SK-N-DZ (cell line): ENCODE measurements at regions not wholly inside any gene's neighbourhood (a gene's known extent, or its start where the extent isn't known, plus 50 kb on each side); places are given as distances from the start of the nearest gene placed in this dataset.

Source experiments
- DNase-seq: peaks from one replicate; pipeline ENCODE4 v3.0.0-alpha.2; 2015; ENCODE audit warnings: low spot score

DNA sequence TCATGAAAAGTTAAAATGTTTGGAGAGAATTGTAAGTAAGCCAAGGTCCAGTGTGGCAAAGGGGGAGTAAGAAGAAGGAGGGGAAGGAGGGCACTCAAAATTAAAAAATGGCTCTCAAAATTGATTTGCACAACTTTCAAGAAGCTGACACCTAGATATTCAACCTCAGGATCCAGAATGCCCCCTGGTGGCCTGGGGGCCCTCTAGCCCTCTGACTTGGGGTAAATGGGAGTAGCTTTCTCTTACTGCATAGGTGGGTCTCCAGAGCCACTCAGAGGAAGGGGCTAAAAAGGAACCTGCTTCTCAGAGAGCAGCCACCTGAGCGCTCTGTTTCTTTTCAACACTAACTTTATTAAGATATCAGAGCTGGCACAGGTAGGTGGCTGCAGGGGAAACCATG lies 968.5 kb downstream of the BCL11A start:
- peak; percentile 42 for DNase-seq

DNA sequence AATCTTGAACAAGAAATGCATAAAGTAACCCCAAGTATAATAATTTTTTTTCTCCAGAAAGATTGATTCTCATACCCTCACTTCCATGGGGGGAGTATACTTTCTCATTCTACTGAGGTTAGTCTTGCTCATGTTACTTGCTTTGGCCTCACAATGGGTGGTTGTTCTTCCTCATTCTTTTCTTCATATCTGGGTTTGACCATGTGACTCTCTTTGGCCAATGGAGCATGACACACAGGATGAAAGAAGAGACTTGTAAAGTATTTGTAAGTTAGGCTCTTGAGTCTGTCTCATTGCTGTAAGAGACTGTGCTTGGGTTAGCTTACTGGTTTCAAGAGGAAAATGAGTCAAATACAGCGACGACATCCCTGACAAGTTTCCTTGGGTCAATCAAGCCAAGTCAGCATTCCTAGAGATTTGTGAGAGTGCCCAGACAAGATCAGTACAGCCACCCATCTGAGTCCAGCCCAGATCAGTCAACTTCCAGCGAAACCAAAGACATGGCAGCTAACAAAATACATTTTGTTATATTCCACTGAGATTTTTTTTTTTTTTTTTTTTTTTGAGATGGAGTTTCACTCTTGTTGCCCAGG lies 970.2 kb downstream of the BCL11A start:
- DNase-seq, result no peak

DNA sequence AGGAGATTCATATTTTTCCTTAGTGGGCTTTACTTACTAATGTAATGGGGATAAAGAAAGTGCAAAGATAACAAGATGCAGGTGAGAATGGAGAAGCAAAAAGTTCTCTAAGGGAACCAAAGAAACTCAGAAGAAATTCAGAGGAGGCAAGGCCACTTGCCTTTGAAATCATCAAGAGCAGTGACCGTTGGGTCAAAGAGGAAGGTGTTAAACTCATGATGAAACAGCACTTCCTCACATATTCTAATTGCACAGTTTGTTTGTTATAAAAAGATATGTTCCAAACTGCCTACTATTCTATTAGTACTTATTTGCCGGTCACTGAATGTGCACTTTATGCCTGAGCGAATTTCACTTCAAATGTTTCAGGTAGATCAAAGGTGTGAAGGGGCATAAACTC lies 975.1 kb downstream of the BCL11A start:
- no peak for DNase-seq

DNA sequence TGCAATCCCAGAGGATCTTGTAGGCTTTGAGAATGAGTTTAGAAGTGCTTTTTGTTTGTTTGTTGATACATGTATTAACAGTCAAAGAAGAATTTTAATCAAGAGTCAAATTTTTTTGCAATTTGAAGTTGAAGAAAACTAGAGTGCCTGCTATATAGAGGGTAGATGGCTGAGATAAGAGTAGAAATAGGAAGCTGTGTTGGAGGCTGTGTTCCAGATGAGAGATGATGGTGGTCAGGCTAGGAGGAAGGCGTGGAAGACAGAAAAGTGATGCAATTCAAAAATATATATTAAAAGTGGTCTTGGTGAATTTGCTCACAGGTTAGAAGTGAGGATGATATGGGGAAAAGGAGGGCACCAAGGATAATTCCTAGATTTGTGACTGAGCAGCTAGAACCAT lies 978.3 kb downstream of the BCL11A start:
- no peak for DNase-seq

DNA sequence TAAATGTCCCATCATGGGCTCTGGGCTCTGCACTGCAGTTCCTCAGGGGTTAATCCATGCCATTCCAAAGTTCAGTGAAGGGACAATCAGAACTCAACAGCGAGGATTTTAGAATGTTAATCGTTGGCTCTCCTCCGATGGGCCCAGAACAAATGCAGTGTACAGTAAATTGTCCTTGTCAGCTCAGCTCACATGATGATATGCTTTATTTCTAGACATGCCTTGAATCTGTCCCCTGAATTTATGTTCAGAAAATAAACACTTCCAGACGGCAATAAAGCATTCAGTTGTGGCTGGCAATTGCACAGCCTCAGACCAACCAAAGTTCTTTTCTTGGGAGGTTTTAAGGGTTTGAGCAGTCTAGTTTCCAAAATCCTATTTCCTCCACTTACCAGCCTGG lies 981.2 kb downstream of the BCL11A start:
- no peak for DNase-seq

DNA sequence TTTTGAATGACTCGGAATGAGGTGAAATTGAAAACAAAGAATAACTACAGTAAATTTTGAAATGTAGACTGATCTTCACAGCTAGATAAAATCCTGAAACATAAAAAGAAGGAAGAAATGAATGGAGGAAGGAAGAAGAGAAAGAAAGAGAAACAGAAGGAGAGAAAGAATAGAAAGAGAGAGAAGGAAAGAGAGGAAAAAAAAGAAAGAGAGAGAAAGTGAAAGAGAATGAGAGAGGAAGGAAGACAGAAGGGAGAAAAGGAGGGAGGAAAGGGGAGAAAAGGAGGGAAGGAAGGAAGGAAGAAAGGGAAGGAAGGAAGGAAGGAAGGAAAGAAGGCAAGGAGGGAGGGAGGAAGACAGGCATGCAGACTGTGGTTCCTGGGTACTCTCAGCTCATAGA lies 982.6 kb downstream of the BCL11A start:
- no peak for DNase-seq

DNA sequence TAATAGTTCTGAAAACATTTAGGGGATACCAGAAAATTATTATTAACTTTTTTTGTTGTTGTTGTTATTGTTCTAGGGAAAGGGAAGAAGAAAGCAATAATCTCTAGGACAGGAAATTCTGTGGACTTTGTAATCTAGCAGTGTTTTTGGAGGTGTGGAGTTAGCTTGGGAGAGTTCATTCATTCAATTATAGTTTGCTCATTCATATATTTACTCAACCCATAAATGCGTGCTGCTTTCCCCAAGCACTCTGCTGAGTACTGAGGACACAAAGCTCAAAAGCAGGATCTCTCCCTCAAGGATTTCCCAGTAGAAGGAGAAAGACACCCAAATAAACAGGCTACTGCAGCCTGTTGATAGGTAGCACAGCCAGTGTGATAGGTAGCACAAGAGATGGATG lies 984.3 kb downstream of the BCL11A start:
- no peak for DNase-seq

DNA sequence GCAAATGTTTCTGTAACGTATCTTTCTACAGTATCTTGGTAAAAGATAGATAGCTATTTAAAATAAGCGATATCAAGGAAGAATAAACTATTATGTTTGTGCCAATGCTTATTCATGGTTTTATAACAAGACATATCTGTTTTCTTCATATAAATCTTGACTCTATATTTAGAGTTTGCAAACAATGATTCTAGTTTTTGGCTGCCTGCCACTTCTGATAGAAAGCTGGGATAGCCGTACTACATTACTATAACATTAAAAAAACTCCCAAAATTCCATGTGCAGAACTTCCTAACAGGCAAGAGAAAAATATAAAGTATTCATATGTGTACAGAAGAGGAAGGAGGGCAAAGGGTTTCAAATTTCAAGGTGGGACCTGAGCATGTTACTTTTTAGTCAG lies 985.0 kb downstream of the BCL11A start:
- DNase-seq, result no peak

DNA sequence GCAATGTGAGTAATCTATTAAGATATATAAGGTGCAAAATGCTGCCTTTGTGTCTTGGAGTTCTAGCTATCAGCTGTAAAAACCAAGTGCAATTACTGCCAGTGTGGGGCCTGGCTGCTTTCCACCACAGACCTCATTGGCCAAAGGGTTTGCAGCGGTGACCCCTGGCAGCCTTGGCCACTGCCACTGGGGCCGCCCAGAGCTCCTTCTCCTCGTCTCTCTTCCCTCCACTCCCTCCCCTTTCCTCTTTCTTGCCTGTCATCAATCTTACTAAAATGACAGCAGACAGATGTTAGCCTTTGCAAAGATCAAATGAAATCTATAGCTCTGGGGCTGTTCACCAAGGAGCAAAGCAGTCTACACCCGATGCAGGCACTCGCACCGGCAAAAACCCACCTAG lies 986.3 kb downstream of the BCL11A start:
- peak; percentile 67 for DNase-seq

DNA sequence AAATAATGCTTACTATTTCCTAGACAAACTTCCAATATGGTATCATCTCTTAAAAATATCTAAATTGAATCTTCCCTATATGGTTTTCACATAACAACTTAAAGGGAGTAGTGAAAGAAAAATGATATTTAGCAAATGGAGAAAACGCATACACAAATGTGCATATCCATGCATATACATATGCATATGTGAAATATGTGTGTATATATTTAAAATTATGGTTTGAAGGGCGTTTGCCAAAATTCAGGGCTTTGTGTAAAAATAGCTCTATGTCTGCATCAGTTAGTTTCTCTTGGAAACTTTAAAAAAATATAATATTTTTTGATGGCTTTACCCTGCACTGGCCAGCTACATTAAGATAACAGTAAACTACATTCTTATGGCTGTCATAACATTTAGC lies 986.7 kb downstream of the BCL11A start:
- no peak for DNase-seq

DNA sequence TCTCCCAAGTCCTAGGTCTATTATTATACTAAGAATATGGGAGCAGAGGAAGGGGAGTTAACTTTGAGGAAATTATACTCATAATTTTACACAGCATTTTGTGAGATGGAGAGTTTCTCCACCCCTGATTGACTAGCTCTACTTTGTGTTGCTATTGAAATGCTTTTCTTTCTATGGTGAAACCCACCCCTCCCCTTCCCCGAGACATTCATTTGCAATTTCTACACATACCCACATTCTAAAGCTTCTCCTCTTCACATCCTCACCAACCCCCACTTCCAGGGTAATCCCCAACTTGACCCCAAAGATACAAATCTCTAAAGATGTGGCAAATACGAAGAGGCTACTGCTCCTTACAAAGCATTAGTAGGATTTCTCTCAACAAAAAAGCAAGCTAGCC lies 992.2 kb downstream of the BCL11A start:
- DNase-seq, result no peak

DNA sequence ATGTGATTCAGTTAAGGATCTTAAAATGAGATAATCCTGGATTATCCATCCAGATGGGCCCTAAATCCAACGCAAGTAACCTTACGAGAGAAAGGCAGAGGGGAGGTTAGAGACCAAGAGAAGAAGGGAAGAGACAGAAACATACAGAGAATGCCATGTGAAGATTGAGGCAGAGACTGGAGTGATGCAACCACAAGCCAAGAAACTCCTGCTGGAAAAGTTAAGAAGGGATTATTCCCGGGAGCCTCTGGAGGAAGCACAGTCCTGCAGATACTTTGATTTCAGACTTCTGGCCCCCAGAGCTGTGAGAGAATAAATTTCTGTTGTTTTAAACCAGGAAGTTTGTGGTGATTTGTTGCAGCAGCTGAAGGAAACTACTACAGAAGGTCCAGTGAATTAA lies 992.7 kb downstream of the BCL11A start:
- no peak for DNase-seq

DNA sequence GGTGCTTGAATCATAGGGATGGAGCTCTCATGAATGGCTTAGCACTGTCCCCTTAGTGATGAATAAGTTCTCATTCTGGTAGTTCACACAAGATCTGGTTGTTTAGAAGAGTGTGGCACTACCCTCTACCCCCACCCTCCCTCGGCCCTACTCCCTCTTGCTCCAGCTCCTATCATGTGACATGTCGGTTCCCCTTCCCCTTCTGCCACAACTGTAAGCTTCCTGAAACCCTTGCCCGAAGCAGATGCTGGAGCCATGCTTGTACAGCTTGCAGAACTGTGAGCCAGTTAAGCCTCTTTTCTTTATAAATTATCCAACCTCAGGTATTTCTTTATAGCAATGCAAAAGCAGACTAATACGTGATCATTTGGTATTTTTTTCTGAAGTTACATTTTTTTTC lies 1012.6 kb downstream of the BCL11A start:
- DNase-seq, result no peak

DNA sequence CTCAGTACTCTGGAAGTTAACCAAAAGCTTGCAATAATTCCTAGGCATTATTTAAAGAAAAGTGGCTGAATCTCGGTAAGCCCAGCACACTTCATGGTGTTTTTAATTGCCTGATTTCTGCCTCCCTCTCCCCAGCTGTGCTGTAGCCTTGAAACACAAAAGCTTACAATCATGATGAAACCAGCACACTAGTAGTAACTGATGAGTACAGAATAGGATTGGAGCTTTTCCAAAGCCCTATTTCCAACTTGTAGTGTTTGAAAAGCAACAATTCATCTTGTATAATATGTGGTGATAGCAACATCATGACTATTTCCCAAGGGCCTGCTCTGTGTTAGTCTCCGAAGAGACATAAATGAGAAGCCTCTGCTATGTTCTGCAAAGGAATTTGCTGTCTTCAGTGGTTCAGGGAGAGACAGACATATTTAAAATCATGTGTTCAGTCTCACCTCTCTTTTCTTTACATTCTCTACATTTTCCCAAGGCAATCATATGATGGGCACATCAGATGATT lies 1015.0 kb downstream of the BCL11A start:
- no peak for DNase-seq

DNA sequence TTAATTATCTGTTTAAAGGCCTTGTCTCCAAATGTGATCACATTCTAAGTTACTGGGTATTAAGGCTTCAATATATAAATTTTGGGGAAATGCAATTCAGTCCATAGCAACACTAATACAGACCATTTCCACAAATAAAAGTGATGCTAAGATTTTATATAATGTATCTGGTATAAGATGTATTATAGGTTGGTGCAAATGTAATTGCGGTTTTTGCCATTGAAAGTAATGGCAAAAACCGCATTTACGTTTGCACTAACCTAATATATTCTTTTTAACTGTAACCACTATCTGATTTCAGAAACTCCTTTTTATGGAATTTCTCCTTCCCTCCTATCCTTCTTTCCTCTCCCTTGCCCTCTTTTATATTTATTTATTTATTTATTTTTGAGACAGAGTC lies 1020.6 kb downstream of the BCL11A start:
- DNase-seq, result no peak

DNA sequence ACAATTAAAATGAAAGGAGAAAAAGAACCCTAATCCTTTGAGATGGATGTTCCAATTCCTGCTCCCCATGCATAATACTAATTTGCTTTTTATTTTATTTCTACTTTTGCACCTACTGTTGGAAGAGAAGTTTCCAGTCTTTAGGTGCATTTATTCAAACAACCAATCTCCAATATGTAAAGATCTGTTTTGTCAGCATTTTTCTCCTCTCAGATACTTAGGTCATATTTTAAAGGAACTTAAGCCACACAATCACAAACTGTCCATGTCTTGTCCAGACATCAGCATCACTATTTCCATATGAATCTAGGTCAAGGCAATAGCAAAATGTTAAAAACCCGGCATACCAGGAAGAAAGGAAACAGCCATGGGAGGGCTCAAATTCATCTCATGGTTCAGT lies 1023.2 kb downstream of the BCL11A start:
- no peak for DNase-seq

DNA sequence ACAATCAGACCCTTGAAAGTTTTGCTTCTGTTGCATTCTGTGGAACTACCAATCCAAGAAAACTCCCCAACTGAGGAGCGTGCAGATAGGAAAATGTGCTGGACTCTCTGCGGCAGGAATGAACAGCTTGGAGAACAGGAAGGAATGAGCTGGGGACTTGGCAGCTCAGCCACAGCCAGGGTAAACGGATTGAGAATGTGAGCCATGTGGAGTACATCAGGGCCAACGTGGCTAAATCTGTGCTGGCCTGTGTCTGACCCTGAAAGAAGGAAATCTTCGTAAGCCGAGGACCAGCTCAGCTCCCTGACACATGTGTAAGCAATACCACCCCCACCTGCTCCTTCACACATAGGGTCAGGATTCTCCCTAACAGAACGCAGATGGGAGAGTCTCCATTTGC lies 1023.7 kb downstream of the BCL11A start:
- no peak for DNase-seq

DNA sequence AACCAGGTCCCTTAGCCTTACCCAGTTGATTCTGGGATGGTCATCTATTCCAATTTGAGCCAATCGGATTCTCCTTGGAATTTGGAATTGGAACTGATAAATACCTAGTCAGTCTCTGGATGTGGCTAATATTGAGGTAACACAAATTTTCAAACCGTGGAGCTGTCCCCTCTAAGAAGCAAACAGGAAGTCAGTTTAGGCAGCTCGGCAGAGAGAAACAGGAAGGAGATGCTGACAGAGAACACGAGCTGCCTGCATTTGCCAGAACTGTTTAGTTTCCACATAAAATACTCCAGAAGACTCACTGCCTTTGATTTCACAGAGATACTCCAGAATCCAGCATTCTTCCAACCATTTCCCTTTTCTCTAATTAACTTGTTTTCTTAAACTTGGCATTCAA lies 1024.9 kb downstream of the BCL11A start:
- no peak for DNase-seq

DNA sequence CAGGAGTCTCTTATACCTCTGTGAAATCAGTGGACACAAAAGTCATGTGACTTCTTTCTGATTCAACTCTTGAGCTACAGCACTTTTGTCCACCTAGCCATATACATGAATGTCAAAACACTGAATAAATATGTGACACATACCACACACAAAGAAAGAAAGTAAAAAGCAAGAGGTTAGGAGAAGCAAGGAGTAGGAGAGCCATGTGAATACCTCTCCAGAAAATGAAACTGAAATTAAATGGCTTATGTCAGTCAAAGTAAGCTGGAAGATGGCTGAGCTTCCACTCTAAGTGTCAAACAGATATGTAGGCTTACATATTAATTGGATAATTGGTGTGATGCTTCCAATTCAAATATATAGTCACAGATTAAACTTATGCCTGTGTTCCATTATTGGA lies 1050.5 kb downstream of the BCL11A start:
- no peak for DNase-seq

DNA sequence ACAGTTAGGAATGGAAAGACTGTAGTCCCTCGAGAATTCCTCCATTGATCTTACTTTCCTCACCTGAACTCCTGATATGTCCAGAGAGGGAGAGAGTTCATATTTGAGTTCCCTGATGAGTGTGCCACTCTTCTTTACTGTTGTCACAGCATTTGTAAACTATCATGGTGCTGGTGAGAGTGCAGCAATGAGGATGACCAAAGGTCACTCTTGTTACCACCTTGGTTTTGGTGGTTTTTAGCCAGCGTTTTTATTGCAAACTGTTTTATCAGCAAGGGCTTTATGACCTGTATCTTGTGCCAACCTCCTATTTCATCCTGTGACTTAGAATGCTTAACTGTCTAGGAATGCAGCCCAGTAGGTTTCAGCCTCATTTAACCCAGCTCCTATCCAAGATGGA lies 1062.5 kb downstream of the BCL11A start:
- no peak for DNase-seq

DNA sequence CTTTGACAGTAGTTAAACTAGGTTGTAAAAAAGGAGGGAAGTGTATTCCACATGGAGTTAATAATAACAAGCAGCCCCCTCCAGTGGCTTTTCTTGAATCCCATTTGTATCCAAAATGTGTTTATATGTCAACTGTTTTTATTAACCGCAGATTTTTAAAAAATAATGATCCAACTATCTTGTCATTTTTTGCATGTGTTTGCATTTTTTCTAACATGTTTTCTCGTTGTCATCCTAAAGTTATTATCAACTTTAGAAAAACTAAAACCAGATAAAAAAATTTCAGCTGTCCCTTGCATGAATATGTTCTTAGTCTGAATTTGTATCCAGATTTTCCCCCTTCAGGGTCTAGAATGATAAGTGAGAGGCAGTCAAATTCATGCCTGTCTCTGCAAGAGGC lies 1063.3 kb downstream of the BCL11A start:
- DNase-seq, result no peak

DNA sequence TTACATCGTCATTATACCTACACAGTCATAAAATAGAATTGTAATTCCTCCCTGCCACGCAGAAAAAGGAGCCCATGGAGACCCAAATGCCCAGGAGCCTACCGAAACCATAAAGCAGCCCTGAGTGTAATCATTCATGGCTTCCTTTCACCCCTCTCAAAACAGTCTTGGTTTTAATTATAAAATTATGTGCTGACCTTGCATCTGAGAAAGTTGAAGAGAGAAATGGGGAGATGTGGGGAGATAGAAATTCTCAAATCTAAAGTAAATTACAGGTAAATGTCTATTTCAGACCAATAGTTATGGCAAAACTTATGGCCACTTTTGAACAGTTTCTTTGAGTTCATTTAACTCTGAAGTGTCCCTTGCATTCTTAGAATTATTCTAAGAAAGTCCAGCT lies 1068.8 kb downstream of the BCL11A start:
- no peak for DNase-seq

DNA sequence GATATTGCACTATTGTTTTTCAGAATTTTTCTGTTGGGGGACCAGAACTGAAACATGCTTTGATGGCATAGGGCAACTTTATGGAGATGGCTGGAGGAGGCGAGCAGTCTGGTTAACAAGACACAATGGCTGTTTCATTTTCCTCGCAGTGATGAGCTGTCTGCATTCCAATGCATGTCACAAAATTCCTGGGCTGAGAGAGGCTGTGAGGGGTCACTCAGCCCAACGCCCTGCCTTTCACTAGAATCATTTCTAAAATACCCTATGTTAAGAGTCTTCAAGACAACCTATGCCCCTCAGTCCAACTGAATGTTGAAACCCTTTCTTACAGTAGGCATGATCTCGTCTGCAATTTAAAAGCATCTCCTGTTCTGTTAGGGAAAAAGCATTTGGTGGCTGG lies 1090.0 kb downstream of the BCL11A start:
- DNase-seq, result no peak

DNA sequence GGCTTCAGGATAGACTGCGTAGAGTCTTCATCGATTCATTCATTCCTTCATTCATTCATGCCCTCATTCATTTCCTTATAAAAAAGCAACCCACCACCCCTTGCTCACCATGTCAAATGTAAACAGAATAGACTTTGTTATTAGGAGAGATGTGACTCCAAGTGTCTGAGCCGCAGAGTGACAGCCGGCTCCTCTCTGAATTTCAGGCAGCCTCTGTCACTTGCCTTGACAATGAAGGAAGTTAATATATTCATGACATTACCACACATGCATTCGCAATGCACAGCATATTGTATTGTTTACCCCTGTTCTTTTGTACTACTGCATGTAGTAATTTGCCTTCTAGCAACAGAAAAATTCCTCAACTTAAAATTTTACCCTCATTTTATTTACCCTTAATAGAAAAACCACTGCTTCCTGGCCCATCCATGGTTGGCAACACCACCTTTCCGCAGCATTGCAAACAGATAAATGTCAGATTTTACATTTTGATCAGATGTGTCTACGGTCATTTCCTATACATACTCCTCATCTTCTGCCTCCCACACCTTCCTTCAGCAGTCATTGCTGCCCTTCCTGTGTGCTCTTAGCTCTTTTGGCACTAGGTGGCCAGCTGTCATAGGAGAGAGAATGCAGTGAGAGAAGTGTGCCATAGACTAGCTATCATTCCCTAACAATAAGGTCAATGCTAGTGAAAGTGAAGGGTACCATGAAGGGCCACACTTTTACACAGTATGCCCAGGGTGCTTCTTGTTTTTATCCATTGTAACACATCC lies 1090.8 kb downstream of the BCL11A start:
- DNase-seq, result no peak
